ENCODE measurements at regions not wholly inside any gene's neighbourhood (a gene's known extent, or its start where the extent isn't known, plus 50 kb on each side); places are given as distances from the start of the nearest gene placed in this dataset.

DNA sequence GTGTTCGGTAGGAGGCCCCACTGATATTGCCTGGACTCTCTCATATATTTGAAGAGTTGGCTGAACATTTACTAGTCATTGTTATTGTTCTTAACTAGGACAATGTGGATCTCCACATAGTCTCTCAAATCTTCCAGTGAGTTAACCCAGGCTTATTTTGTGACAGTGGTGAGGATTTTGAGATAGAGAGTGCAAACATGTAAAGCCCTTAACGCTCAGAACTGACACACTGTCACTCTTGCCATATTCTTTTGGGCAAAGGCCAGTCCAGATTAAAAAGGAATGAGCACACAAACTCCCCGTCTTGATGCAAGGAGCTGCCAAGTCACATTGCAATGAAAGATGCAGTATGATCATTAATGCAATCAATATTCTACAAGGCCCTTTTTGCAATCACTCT lies 431.9 kb upstream of the AZI2 start:
- no peaks in the 10 kb centered on the region for H3K27me3 ChIP-seq (replicated peaks; ENCODE audit: insufficient read depth, low read length)
- no peak for TF ChIP-seq EZH2phosphoT487 (IDR thresholded peaks at IDR 0.05; ENCODE audit: low read length)
- TF ChIP-seq, protein P1, sequence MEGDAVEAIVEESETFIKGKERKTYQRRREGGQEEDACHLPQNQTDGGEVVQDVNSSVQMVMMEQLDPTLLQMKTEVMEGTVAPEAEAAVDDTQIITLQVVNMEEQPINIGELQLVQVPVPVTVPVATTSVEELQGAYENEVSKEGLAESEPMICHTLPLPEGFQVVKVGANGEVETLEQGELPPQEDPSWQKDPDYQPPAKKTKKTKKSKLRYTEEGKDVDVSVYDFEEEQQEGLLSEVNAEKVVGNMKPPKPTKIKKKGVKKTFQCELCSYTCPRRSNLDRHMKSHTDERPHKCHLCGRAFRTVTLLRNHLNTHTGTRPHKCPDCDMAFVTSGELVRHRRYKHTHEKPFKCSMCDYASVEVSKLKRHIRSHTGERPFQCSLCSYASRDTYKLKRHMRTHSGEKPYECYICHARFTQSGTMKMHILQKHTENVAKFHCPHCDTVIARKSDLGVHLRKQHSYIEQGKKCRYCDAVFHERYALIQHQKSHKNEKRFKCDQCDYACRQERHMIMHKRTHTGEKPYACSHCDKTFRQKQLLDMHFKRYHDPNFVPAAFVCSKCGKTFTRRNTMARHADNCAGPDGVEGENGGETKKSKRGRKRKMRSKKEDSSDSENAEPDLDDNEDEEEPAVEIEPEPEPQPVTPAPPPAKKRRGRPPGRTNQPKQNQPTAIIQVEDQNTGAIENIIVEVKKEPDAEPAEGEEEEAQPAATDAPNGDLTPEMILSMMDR (IDR thresholded peaks at IDR 0.05; ENCODE audit: low read length), result no peak
- TF ChIP-seq EZH2 (optimal IDR thresholded peaks at IDR 0.05; ENCODE audit: low read depth, low read length), result no peak
- no peak for DNase-seq
- H3K9ac ChIP-seq (ENCODE audit: low read length), result no peak overlapping the region
- no peak overlapping the region for H2AFZ ChIP-seq (ENCODE audit: low read length)
- H3K79me2 ChIP-seq (ENCODE audit: low read length), result no peaks in the 10 kb centered on the region
- H3K4me1 ChIP-seq (ENCODE audit: low read length), result 0 out of 2 replicates have a peak, but pooled peaks cover 6% of the 10 kb centered on the region
- no peaks in the 10 kb centered on the region for H3K36me3 ChIP-seq (replicated peaks; ENCODE audit: insufficient read depth, low read length)
- H3K4me3 ChIP-seq (ENCODE audit: low read length), result no peak overlapping the region
- H3K9me3 ChIP-seq (replicated peaks; ENCODE audit: insufficient read depth, low read length), result no peaks in the 10 kb centered on the region
- no peaks in the 10 kb centered on the region for H3K9me2 ChIP-seq (replicated peaks; ENCODE audit: insufficient read depth, low read length)
- H3K27ac ChIP-seq (ENCODE audit: low read length), result no peak overlapping the region
- H3K4me2 ChIP-seq (ENCODE audit: low read depth, low read length), result no peak overlapping the region
- no peaks in the 10 kb centered on the region for H4K20me1 ChIP-seq (ENCODE audit: insufficient read depth, low read length)
- H3F3A ChIP-seq (ENCODE audit: insufficient read depth, low read length), result no peaks in the 10 kb centered on the region

DNA sequence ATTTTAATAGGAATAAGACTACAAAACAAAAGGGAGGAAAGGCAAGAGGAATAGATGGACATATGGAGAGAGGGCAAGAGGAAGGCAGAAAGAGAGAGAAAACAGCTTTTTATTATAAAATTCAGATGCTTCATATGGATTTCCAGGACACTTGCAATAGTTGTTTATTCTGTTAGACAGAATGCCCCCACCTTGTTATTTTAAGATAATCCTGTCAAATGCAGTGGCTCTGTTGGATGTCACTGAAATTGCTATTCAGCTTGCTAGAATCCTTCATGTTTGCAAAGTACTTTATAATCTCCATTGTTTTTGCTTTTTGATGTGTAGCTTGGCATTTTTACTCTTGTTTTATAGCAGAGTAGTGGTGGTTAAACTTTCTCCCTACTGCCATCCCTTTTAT lies 432.4 kb upstream of the AZI2 start:
- no peak overlapping the region for H3K9ac ChIP-seq (ENCODE audit: low read length)
- H3K27me3 ChIP-seq (replicated peaks; ENCODE audit: insufficient read depth, low read length), result no peaks in the 10 kb centered on the region
- H2AFZ ChIP-seq (ENCODE audit: low read length), result no peak overlapping the region
- no peak for DNase-seq
- H3K9me2 ChIP-seq (replicated peaks; ENCODE audit: insufficient read depth, low read length), result no peaks in the 10 kb centered on the region
- no peaks in the 10 kb centered on the region for H3K79me2 ChIP-seq (ENCODE audit: low read length)
- H3F3A ChIP-seq (ENCODE audit: insufficient read depth, low read length), result no peaks in the 10 kb centered on the region
- H3K9me3 ChIP-seq (replicated peaks; ENCODE audit: insufficient read depth, low read length), result no peaks in the 10 kb centered on the region
- no peak for TF ChIP-seq EZH2 (optimal IDR thresholded peaks at IDR 0.05; ENCODE audit: low read depth, low read length)
- TF ChIP-seq EZH2phosphoT487 (IDR thresholded peaks at IDR 0.05; ENCODE audit: low read length), result no peak
- TF ChIP-seq, protein P1 (IDR thresholded peaks at IDR 0.05; ENCODE audit: low read length), result no peak
- H3K4me3 ChIP-seq (ENCODE audit: low read length), result no peak overlapping the region
- H4K20me1 ChIP-seq (ENCODE audit: insufficient read depth, low read length), result no peaks in the 10 kb centered on the region
- no peaks in the 10 kb centered on the region for H3K36me3 ChIP-seq (replicated peaks; ENCODE audit: insufficient read depth, low read length)
- no peak overlapping the region for H3K4me2 ChIP-seq (ENCODE audit: low read depth, low read length)
- H3K27ac ChIP-seq (ENCODE audit: low read length), result no peak overlapping the region
- no peaks in the 10 kb centered on the region for H3K4me1 ChIP-seq (ENCODE audit: low read length)

DNA sequence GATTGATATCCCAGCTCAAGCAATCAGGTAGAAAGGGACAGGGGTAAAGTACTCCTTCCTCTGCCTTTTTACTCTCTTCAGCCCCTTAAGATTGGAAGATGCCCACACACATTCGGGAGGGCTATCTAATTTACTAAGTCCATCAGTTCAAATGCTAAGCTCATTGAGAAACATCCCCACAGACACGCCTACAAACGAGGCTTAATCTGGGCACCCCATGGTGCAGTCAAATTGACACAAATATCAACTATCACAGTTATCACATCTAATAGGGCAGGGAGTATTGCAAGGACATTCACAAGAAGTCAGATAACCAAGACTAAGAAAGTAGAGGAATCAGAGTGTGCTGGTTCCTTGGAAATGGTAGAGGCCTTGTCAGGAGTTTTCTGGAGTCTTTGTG lies 437.8 kb upstream of the AZI2 start:
- TF ChIP-seq EZH2 (optimal IDR thresholded peaks at IDR 0.05; ENCODE audit: low read depth, low read length) (no peak), EZH2phosphoT487 (IDR thresholded peaks at IDR 0.05; ENCODE audit: low read length) (no peak)
- TF ChIP-seq, protein P1 (IDR thresholded peaks at IDR 0.05; ENCODE audit: low read length), result no peak
- H4K20me1 ChIP-seq (ENCODE audit: insufficient read depth, low read length), result no peaks in the 10 kb centered on the region
- no peaks in the 10 kb centered on the region for H3K9me3 ChIP-seq (replicated peaks; ENCODE audit: insufficient read depth, low read length)
- H3K4me2 ChIP-seq (ENCODE audit: low read depth, low read length), result no peak overlapping the region
- H2AFZ ChIP-seq (ENCODE audit: low read length), result no peak overlapping the region
- no peaks in the 10 kb centered on the region for H3K27me3 ChIP-seq (replicated peaks; ENCODE audit: insufficient read depth, low read length)
- no peaks in the 10 kb centered on the region for H3F3A ChIP-seq (ENCODE audit: insufficient read depth, low read length)
- no peaks in the 10 kb centered on the region for H3K4me1 ChIP-seq (ENCODE audit: low read length)
- no peaks in the 10 kb centered on the region for H3K36me3 ChIP-seq (replicated peaks; ENCODE audit: insufficient read depth, low read length)
- no peaks in the 10 kb centered on the region for H3K9me2 ChIP-seq (replicated peaks; ENCODE audit: insufficient read depth, low read length)
- no peak overlapping the region for H3K4me3 ChIP-seq (ENCODE audit: low read length)
- no peaks in the 10 kb centered on the region for H3K79me2 ChIP-seq (ENCODE audit: low read length)
- H3K9ac ChIP-seq (ENCODE audit: low read length), result no peak overlapping the region
- DNase-seq, result no peak
- no peak overlapping the region for H3K27ac ChIP-seq (ENCODE audit: low read length)

Data from MM.1S (cell line).